OCI-LY1 (cell line): ENCODE measurements at regions not wholly inside any gene's neighbourhood (a gene's known extent, or its start where the extent isn't known, plus 50 kb on each side); places are given as distances from the start of the nearest gene placed in this dataset.

Experiments used
- CTCF ChIP-seq: fragments of 200-600 bp; sonication (generic), shearing (Covaris generic); IDR thresholded peaks from 2 replicates; pipeline ENCODE4 v1.5.1; 2017; ENCODE audit warnings: mild to moderate bottlenecking, antibody characterized with exemption, low read length, moderate library complexity, mixed read lengths
- EZH2 ChIP-seq: fragments of 200-600 bp; sonication (generic), shearing (Covaris generic); IDR thresholded peaks from 2 replicates; pipeline ENCODE4 v1.8.0; 2017; ENCODE audit warnings: borderline replicate concordance, mixed run types, mild to moderate bottlenecking, antibody characterized with exemption, low read length, moderate library complexity, mixed read lengths

GRCh38 chr1:209323743-209324142, 259.8 kb upstream of the CAMK1G start:
- no peak for TF ChIP-seq EZH2
- no peak for TF ChIP-seq CTCF
